ENCODE measurements at regions not wholly inside any gene's neighbourhood (a gene's known extent, or its start where the extent isn't known, plus 50 kb on each side); places are given as distances from the start of the nearest gene placed in this dataset.

DNA sequence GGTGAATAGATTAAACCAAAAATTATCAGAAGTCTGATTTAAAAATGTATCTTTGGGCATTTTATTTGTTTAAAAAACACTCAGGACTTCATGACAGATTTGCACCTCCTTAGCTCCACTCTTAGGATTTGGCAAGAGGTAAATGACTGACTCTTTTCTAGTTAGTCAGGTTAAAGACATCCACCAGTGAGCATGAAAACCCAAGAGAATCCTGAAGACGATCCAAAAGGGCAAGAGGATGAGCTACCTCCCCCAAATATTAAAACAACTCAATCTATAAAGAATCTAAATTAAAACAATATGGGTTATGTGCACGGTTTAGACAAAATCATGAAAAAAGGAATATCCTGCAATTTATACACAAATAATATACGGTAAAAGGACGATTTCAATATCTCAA is 89.4 kb upstream of the OPRM1 start:
- TF ChIP-seq CTCF (optimal IDR thresholded peaks at IDR 0.05 in 1 of 3, IDR thresholded peaks at IDR 0.05 in 1 of 3, conservative IDR thresholded peaks at IDR 0.05 in 1 of 3; ENCODE audit: extremely low read depth in 1 of 3, insufficient read depth in 2 of 3, low read length in 3 of 3) (no peak), EZH2 (IDR thresholded peaks at IDR 0.05; ENCODE audit: low read length) (no peak)

Data from keratinocyte (primary cell).